SK-N-SH treated with all-trans-retinoic acid at 6 μM for 48 hours (cell line): ENCODE measurements at regions not wholly inside any gene's neighbourhood (a gene's known extent, or its start where the extent isn't known, plus 50 kb on each side); places are given as distances from the start of the nearest gene placed in this dataset.
A peak's percentile ranks its signal among the peaks of the same experiment; 100 is the strongest.

ENCODE experiments used
- ATAC-seq: fragments of 200-7000 bp; cut with Tn5 transposase; 3 replicates; pipeline ENCODE4 v1.9.1; 2020; ENCODE audit warnings: mild to moderate bottlenecking, moderate library complexity
- ARNTL ChIP-seq: fragments of 450-650 bp; formaldehyde crosslinking; IDR thresholded peaks from 2 replicates; pipeline ENCODE4 v1.5.0; 2020; ENCODE audit warnings: low read depth, mild to moderate bottlenecking, moderate library complexity, borderline replicate concordance
- BACH2 ChIP-seq: fragments of 250-450 bp; sonication (Bioruptor Pico); IDR thresholded peaks from 2 replicates; pipeline ENCODE4 v1.9.0; 2021; ENCODE audit warnings: mild to moderate bottlenecking, borderline replicate concordance
- CREB5 ChIP-seq: fragments of 250-450 bp; sonication (Bioruptor Pico); IDR thresholded peaks from 2 replicates; pipeline ENCODE4 v1.5.1; 2020; ENCODE audit warnings: low read depth, mild to moderate bottlenecking, moderate library complexity
- CSDC2 ChIP-seq: fragments of 250-450 bp; sonication (Bioruptor Pico); IDR thresholded peaks from 2 replicates; pipeline ENCODE4 v1.5.0; 2020; ENCODE audit warnings: mild to moderate bottlenecking, moderate library complexity
- CSRNP3 ChIP-seq: fragments of 250-450 bp; sonication (Bioruptor Pico); IDR thresholded peaks from 2 replicates; pipeline ENCODE4 v1.5.1; 2021; ENCODE audit warnings: mild to moderate bottlenecking, moderate library complexity
- ESRRG ChIP-seq: fragments of 250-450 bp; sonication (Bioruptor Pico); IDR thresholded peaks from 2 replicates; pipeline ENCODE4 v1.6.1; 2021; ENCODE audit warnings: mild to moderate bottlenecking
- GLIS3 ChIP-seq: fragments of 250-450 bp; sonication (Bioruptor Pico); IDR thresholded peaks from 2 replicates; pipeline ENCODE4 v1.5.0; 2020; ENCODE audit warnings: mild to moderate bottlenecking, moderate library complexity
- ISL1 ChIP-seq: fragments of 250-450 bp; sonication (Bioruptor Pico); IDR thresholded peaks from 2 replicates; pipeline ENCODE4 v2.1.2; 2022; ENCODE audit warnings: mild to moderate bottlenecking, moderate library complexity
- OSR1 ChIP-seq: fragments of 250-450 bp; sonication (Bioruptor Pico); IDR thresholded peaks from 2 replicates; pipeline ENCODE4 v1.8.0; 2022; ENCODE audit warnings: moderate library complexity, mild to moderate bottlenecking, inconsistent platforms
- PATZ1 ChIP-seq: fragments of 250-450 bp; sonication (Bioruptor Pico); IDR thresholded peaks from 2 replicates; pipeline ENCODE4 v1.8.0; 2020; ENCODE audit warnings: mild to moderate bottlenecking, moderate library complexity, borderline replicate concordance
- POU6F1 ChIP-seq: fragments of 250-450 bp; sonication (Bioruptor Pico); IDR thresholded peaks from 2 replicates; pipeline ENCODE4 v1.8.0; 2021; ENCODE audit warnings: low read depth, mild to moderate bottlenecking, moderate library complexity, borderline replicate concordance
- PPARA ChIP-seq: fragments of 250-450 bp; sonication (Bioruptor Pico); IDR thresholded peaks from 2 replicates; pipeline ENCODE4 v1.5.0; 2020; ENCODE audit warnings: mild to moderate bottlenecking, borderline replicate concordance
- SNAI2 ChIP-seq: fragments of 250-450 bp; sonication (Bioruptor Pico); IDR thresholded peaks from 2 replicates; pipeline ENCODE4 v1.5.0; 2020; ENCODE audit warnings: mild to moderate bottlenecking, moderate library complexity
- TCF4 ChIP-seq: fragments of 250-450 bp; sonication (Bioruptor Pico); IDR thresholded peaks from 2 replicates; pipeline ENCODE4 v1.8.0; 2021; ENCODE audit warnings: mild to moderate bottlenecking, moderate library complexity, borderline replicate concordance
- TOX ChIP-seq: fragments of 250-450 bp; sonication (Bioruptor Pico); IDR thresholded peaks from 2 replicates; pipeline ENCODE4 v1.8.0; 2021; ENCODE audit warnings: mild to moderate bottlenecking, moderate library complexity, borderline replicate concordance
- TSHZ2 ChIP-seq: fragments of 250-450 bp; sonication (Bioruptor Pico); IDR thresholded peaks from 2 replicates; pipeline ENCODE4 v1.5.0; 2020; ENCODE audit warnings: mild to moderate bottlenecking, moderate library complexity
- ZC3H10 ChIP-seq: fragments of 250-450 bp; sonication (Bioruptor Pico); IDR thresholded peaks from 2 replicates; pipeline ENCODE4 v1.5.1; 2021; ENCODE audit warnings: mild to moderate bottlenecking, moderate library complexity
- ZFP3 ChIP-seq: fragments of 250-450 bp; sonication (Bioruptor Pico); IDR thresholded peaks from 2 replicates; pipeline ENCODE4 v1.5.0; 2020; ENCODE audit warnings: mild to moderate bottlenecking, moderate library complexity
- ZFP30 ChIP-seq: fragments of 450-650 bp; formaldehyde crosslinking; IDR thresholded peaks from 2 replicates; pipeline ENCODE4 v1.5.0; 2022; ENCODE audit warnings: mild to moderate bottlenecking, moderate library complexity
- ZNF565 ChIP-seq: fragments of 450-650 bp; formaldehyde crosslinking; conservative IDR thresholded peaks from 2 replicates; pipeline ENCODE4 v1.5.0; 2020; ENCODE audit warnings: low read depth, mild to moderate bottlenecking, moderate library complexity
- ZNF70 ChIP-seq: fragments of 450-650 bp; formaldehyde crosslinking; IDR thresholded peaks from 2 replicates; pipeline ENCODE4 v1.5.0; 2020; ENCODE audit warnings: mild to moderate bottlenecking, moderate library complexity
- ZNF8 ChIP-seq: fragments of 450-650 bp; formaldehyde crosslinking; IDR thresholded peaks from 2 replicates; pipeline ENCODE4 v1.5.0; 2020; ENCODE audit warnings: mild to moderate bottlenecking, moderate library complexity

- ATAC-seq, result peak; percentile 13
- TF ChIP-seq CSRNP3 (CRISPR knock-in tag), result 0 out of 2 replicates have a peak, but pooled peaks have one; percentile 9
- no peak for TF ChIP-seq ARNTL (CRISPR knock-in tag)
- TF ChIP-seq BACH2 (CRISPR knock-in tag), result no peak
- TF ChIP-seq ESRRG (CRISPR knock-in tag), result no peak
- TF ChIP-seq TOX (CRISPR knock-in tag), result no peak
- no peak for TF ChIP-seq CREB5
- no peak for TF ChIP-seq ZNF565
- no peak for TF ChIP-seq TCF4 (CRISPR knock-in tag)
- TF ChIP-seq ZC3H10 (CRISPR knock-in tag), result 0 out of 2 replicates have a peak, but pooled peaks have one; percentile 5
- no peak for TF ChIP-seq ZNF8 (CRISPR knock-in tag)
- no peak for TF ChIP-seq ZFP30 (CRISPR knock-in tag)
- TF ChIP-seq PATZ1 (CRISPR knock-in tag), result no peak
- no peak for TF ChIP-seq OSR1 (CRISPR knock-in tag)
- TF ChIP-seq SNAI2, result no peak
- no peak for TF ChIP-seq CSDC2 (CRISPR knock-in tag)
- peak; percentile 24; the same call in 1 of the 2 replicates for TF ChIP-seq GLIS3 (CRISPR knock-in tag)
- TF ChIP-seq ZNF70, result no peak
- 0 out of 2 replicates have a peak, but pooled peaks have one; percentile 38 for TF ChIP-seq POU6F1
- TF ChIP-seq PPARA (CRISPR knock-in tag), result no peak
- no peak for TF ChIP-seq ISL1
- TF ChIP-seq ZFP3 (CRISPR knock-in tag), result no peak
- TF ChIP-seq TSHZ2, result no peak
These were observed 71.5 kb downstream of the HFE start for GRCh38 chr6:26158581-26159356.

GRCh38 chr6:26159357-26160273 is 72.4 kb downstream of the HFE start:
- peak; percentile 2 for ATAC-seq
- no peak for TF ChIP-seq TOX (CRISPR knock-in tag)
- TF ChIP-seq OSR1 (CRISPR knock-in tag), result no peak
- TF ChIP-seq GLIS3 (CRISPR knock-in tag), result 0 out of 2 replicates have a peak, but pooled peaks have one; percentile 4
